ENCODE measurements at regions not wholly inside any gene's neighbourhood (a gene's known extent, or its start where the extent isn't known, plus 50 kb on each side); places are given as distances from the start of the nearest gene placed in this dataset.

- in situ Hi-C loops (cut with MboI; ENCODE audit: low pct_ligation_motif_present in 1 of 4, low pct_unique_long_range_greater_than_20kb in 1 of 4, low sequenced_read_pairs in 3 of 4), result no loop called here
- intact Hi-C loops (cut with DNase I; ENCODE audit: low total_unique reads), result no loop called here
- Histone ChIP-seq H3K36me3 (no peaks in the 10 kb centered on the region), H3K27me3 (no peaks in the 10 kb centered on the region), H3K9me3 (no peaks in the 10 kb centered on the region), H3K4me1 (no peaks in the 10 kb centered on the region), H3K27ac (no peak overlapping the region), H3K4me3 (no peak overlapping the region)
- 93 to 100% methylated on average over 1 to 3 of the region's 3 CpGs for WGBS, 2 donors (ENCODE audit: low coverage in 1 of 2)
- TF ChIP-seq CTCF (IDR thresholded peaks at IDR 0.05) (no peak), EP300 (IDR thresholded peaks at IDR 0.05; ENCODE audit: low read depth) (no peak), POLR2A (IDR thresholded peaks at IDR 0.05) (no peak), POLR2AphosphoS5 (IDR thresholded peaks at IDR 0.05) (no peak)
- no peak for DNase-seq
Measured at GRCh38 chr6:148689168-148689567, 57.7 kb upstream of the UST start.

- Histone ChIP-seq H3K4me1 (no peaks in the 10 kb centered on the region), H3K9me3 (no peaks in the 10 kb centered on the region), H3K27me3 (no peaks in the 10 kb centered on the region), H3K27ac (no peak overlapping the region), H3K4me3 (no peak overlapping the region), H3K36me3 (no peaks in the 10 kb centered on the region)
- in situ Hi-C loops (cut with MboI; ENCODE audit: low pct_ligation_motif_present in 1 of 4, low pct_unique_long_range_greater_than_20kb in 1 of 4, low sequenced_read_pairs in 3 of 4), result no loop called here
- intact Hi-C loops (cut with DNase I; ENCODE audit: low total_unique reads), result no loop called here
- no peak for DNase-seq
- 83 to 85% methylated on average over 1 to 3 of the region's 3 CpGs for WGBS, 2 donors (ENCODE audit: low coverage in 1 of 2)
- no peak for TF ChIP-seq EP300 (IDR thresholded peaks at IDR 0.05; ENCODE audit: low read depth)
- no peak for TF ChIP-seq CTCF (IDR thresholded peaks at IDR 0.05)
- TF ChIP-seq POLR2AphosphoS5 (IDR thresholded peaks at IDR 0.05), result no peak
- TF ChIP-seq POLR2A (IDR thresholded peaks at IDR 0.05), result no peak
Measured at GRCh38 chr6:148693882-148694484, 52.8 kb upstream of the UST start.

All from transverse colon (tissue), 4 donors.